Tibial nerve (tissue), 4 donors: ENCODE measurements at regions not wholly inside any gene's neighbourhood (a gene's known extent, or its start where the extent isn't known, plus 50 kb on each side); places are given as distances from the start of the nearest gene placed in this dataset.
A peak's percentile ranks its signal among the peaks of the same experiment; 100 is the strongest.

Source experiments
- DNase-seq, 2 donors: peaks; one replicate each; pipeline ENCODE4 v3.0.0-alpha.2; 2019; ENCODE audit warnings: low spot score in 2 of 2
- H3K27ac ChIP-seq, 4 donors: fragments of 200-600 bp; sonication (generic) in 3 of 4; one replicate each; pipeline ENCODE4 v1.5.1; 2017 to 2019; ENCODE audit warnings: mild to moderate bottlenecking in 1 of 4
- H3K27me3 ChIP-seq, 2 donors: fragments of 200-600 bp; sonication (generic) in 1 of 2; one replicate each; pipeline versions ENCODE4 v1.5.1 to v1.6.0; 2017 to 2019
- H3K36me3 ChIP-seq, 3 donors: fragments of 200-600 bp; sonication (generic); one replicate each; pipeline ENCODE4 v1.5.1; 2018 to 2019
- H3K4me1 ChIP-seq, 4 donors: fragments of 200-600 bp; sonication (generic) in 3 of 4; one replicate each; pipeline ENCODE4 v1.5.1; 2017 to 2019
- H3K4me3 ChIP-seq, 4 donors: fragments of 200-600 bp; sonication (generic) in 3 of 4; one replicate each; pipeline ENCODE4 v1.5.1; 2017 to 2019; ENCODE audit warnings: mild to moderate bottlenecking in 1 of 4, moderate library complexity in 1 of 4
- H3K9me3 ChIP-seq, 4 donors: fragments of 200-600 bp; sonication (generic) in 3 of 4; one replicate each; pipeline ENCODE4 v1.5.1; 2017 to 2019
- EP300 ChIP-seq, 2 donors: sonication (generic); formaldehyde crosslinking; IDR thresholded peaks; one replicate each; pipeline ENCODE4 v1.6.1; 2017; ENCODE audit warnings: antibody characterized with exemption in 2 of 2, mild to moderate bottlenecking in 1 of 2
- POLR2A ChIP-seq, 2 donors: fragments of 450-650 bp; IDR thresholded peaks; one replicate each; pipeline ENCODE4 v1.6.1; 2017; ENCODE audit warnings: antibody characterized with exemption in 2 of 2, mild to moderate bottlenecking in 2 of 2, moderate library complexity in 2 of 2
- WGBS, 2 donors: methylation state at CpG; one replicate each; pipeline ENCODE4 v1.1.5; 2018; 5-methylcytosine and 5-hydroxymethylcytosine counted together
- TF ChIP-seq, protein P1 (sequence below), 5 experiments: fragments of 200-600 bp in 3 of 5; fragments of 450-650 bp in 2 of 5; sonication (generic) in 3 of 5; IDR thresholded peaks; one replicate each; pipeline ENCODE4 v1.5.1; 2016 to 2019; ENCODE audit warnings: antibody characterized with exemption in 5 of 5, mild to moderate bottlenecking in 3 of 5, moderate library complexity in 2 of 5

DNA sequence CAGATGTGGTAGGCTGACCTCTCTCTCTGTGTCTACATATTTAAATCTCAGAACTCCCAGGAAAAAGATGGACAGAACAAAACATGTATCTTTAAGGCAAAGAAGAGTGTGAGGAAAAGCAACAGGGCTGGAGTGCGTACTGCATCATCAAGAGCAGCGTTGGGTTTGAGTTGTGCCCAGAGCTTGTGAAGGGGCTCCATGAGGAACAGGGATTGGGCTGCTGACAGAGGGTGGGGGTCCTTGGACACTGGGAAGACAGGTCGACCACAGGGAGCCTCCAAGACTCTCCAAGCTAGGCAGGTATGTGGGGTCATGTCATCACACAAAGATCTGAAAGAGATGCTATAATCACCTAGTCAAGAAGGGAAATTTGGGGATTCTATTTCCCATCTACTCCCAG is 309.9 kb downstream of the IRX1 start:
- Histone ChIP-seq H3K4me1 (no peaks in the 10 kb centered on the region), H3K4me3 (no peak overlapping the region), H3K9me3 (no peaks in the 10 kb centered on the region), H3K27me3 (no peaks in the 10 kb centered on the region), H3K36me3 (no peaks in the 10 kb centered on the region), H3K27ac (no peak overlapping the region)
- DNase-seq: no peak
- TF ChIP-seq POLR2A (IDR thresholded peaks at IDR 0.05) (no peak), EP300 (IDR thresholded peaks at IDR 0.05) (no peak)
- TF ChIP-seq, protein P1, sequence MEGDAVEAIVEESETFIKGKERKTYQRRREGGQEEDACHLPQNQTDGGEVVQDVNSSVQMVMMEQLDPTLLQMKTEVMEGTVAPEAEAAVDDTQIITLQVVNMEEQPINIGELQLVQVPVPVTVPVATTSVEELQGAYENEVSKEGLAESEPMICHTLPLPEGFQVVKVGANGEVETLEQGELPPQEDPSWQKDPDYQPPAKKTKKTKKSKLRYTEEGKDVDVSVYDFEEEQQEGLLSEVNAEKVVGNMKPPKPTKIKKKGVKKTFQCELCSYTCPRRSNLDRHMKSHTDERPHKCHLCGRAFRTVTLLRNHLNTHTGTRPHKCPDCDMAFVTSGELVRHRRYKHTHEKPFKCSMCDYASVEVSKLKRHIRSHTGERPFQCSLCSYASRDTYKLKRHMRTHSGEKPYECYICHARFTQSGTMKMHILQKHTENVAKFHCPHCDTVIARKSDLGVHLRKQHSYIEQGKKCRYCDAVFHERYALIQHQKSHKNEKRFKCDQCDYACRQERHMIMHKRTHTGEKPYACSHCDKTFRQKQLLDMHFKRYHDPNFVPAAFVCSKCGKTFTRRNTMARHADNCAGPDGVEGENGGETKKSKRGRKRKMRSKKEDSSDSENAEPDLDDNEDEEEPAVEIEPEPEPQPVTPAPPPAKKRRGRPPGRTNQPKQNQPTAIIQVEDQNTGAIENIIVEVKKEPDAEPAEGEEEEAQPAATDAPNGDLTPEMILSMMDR (IDR thresholded peaks at IDR 0.05): no peak
- WGBS, 2 donors: 64 to 87% methylated on average over 3 of the region's 3 CpGs

DNA sequence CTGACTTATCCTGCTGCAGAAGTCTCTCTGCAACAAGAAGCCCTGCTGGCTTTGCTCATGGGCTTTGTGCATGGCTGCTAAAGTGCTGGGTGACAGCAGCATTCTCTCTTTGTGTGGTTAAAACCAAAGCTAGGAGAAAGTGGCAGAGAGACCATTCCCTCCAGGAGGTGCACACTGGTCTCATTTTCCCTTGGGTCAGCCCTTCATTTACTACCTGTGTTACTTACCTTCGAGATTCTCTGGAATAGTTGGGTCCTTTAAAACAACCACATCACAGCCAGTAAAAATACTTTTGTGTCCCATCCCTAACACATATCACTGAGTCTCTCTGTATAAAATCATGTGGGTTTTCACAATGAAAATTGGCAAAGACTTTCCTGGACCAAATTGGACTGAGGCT is 315.5 kb downstream of the IRX1 start:
- TF ChIP-seq, protein P1 (IDR thresholded peaks at IDR 0.05): no peak
- TF ChIP-seq POLR2A (IDR thresholded peaks at IDR 0.05) (no peak), EP300 (IDR thresholded peaks at IDR 0.05) (no peak)
- no peak for DNase-seq
- WGBS, 2 donors: 79 to 83% methylated on average over 1 of the region's 1 CpG
- peak overlapping the region in 1 of 4 donors; percentile 54 for H3K27ac ChIP-seq
- H3K36me3 ChIP-seq: no peaks in the 10 kb centered on the region
- H3K4me3 ChIP-seq: no peak overlapping the region
- H3K27me3 ChIP-seq: no peaks in the 10 kb centered on the region
- no peaks in the 10 kb centered on the region for H3K9me3 ChIP-seq
- peaks cover 0 to 13% (median 0%) of the 10 kb centered on the region in 4 donors for H3K4me1 ChIP-seq

DNA sequence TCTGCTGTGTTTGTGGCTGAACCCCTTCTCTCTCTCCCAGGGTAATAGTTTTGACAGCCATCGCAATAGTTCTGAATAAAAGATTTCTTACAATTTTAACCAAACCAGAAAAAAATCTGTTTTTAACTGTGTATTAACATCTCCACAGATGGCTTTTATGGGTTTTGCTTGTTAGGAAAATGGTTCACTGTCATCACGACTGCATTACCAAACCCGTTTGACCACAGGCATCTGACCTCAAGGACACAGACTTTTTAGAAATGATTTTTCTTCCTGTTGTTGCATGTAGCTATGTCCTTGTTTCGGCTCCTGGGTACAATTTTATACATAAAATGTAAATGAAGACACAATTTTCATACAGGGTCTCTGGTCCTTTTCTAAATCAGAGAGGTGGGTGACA is 316.1 kb downstream of the IRX1 start:
- peak overlapping the region in 1 of 4 donors; percentile 54 for H3K27ac ChIP-seq

DNA sequence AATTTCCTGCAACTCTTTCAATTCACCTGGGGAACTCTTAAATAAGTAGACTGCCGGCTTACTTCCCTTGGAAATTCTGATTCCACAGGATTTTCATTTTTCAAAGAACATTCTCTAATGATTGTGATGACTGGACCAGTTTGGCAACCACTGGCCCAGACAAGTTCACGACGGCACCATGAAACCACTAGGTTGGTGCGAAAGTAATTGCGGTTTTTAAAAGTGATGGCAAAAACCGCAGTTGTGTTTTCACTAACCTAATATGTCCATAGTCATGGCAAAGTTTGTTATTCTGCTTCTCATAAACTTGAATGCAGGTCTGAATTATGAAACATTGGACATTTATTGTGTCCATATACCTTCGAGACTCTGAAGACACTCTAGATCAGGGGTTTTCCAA is 317.2 kb downstream of the IRX1 start:
- 95 to 96% methylated on average over 7 of the region's 7 CpGs for WGBS, 2 donors
- peaks cover 0 to 13% (median 0%) of the 10 kb centered on the region in 4 donors for H3K4me1 ChIP-seq
- TF ChIP-seq POLR2A (IDR thresholded peaks at IDR 0.05): no peak
- H3K4me3 ChIP-seq: no peak overlapping the region
- no peaks in the 10 kb centered on the region for H3K9me3 ChIP-seq
- no peak for DNase-seq
- H3K27me3 ChIP-seq: no peaks in the 10 kb centered on the region
- no peak overlapping the region for H3K27ac ChIP-seq
- H3K36me3 ChIP-seq: no peaks in the 10 kb centered on the region

More for the DNA sequence above, 316.1 kb downstream of the IRX1 start:
- Histone ChIP-seq H3K9me3 (no peaks in the 10 kb centered on the region), H3K4me3 (no peak overlapping the region), H3K27me3 (no peaks in the 10 kb centered on the region), H3K4me1 (peaks cover 0 to 13% (median 0%) of the 10 kb centered on the region in 4 donors), H3K36me3 (no peaks in the 10 kb centered on the region)
- no peak for DNase-seq
- TF ChIP-seq EP300 (IDR thresholded peaks at IDR 0.05): no peak
- TF ChIP-seq, protein P1 (IDR thresholded peaks at IDR 0.05): no peak
- TF ChIP-seq POLR2A (IDR thresholded peaks at IDR 0.05): no peak
- WGBS, 2 donors: 33 to 45% methylated on average over 4 of the region's 4 CpGs

DNA sequence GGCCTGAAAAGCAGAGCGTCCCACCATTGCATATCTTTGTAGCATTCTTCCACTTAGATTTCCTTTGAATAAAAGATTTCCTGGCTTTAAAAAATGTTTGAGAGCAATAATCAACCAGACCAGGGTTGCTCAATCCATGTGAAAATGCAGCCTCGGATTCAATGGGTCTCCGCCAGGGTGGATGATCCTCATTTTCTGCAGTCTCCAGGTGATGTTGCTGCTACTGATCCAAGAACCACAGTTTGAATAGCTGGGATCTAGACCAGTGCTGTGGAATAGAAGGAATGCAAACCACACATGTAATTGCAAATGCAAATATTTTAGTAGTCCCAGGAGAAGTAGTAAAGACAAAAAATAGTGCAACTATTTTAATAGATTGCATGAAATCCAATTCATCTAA is 317.6 kb downstream of the IRX1 start:
- Histone ChIP-seq H3K27ac (no peak overlapping the region), H3K27me3 (no peaks in the 10 kb centered on the region), H3K9me3 (peaks cover 0 to 4% (median 0%) of the 10 kb centered on the region in 4 donors), H3K36me3 (no peaks in the 10 kb centered on the region), H3K4me1 (peaks cover 0 to 13% (median 0%) of the 10 kb centered on the region in 4 donors), H3K4me3 (no peak overlapping the region)
- no peak for TF ChIP-seq POLR2A (IDR thresholded peaks at IDR 0.05)
- TF ChIP-seq, protein P1 (IDR thresholded peaks at IDR 0.05): no peak
- TF ChIP-seq EP300 (IDR thresholded peaks at IDR 0.05): no peak
- no peak for DNase-seq
- 65 to 74% methylated on average over 3 of the region's 3 CpGs for WGBS, 2 donors

DNA sequence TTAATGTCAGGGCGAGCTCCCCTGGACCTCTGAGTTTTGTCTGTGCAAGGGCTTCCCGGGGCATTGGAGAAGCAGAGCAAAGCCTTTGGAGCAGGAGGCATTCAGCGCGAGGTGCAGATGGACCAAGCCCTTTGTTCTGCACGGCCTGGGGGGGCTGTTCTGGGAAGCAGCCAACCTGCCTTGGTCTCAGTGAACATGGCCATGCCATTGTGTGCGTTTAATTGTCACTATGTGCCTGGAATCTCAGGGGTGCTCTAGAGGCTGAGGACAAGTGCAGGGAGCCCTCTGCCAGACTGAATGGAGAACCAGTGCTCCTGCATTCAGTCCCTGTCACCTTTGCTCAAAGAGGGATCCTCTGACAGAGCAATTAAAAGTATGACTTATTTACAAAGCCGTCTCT is 329.4 kb downstream of the IRX1 start:
- TF ChIP-seq POLR2A (IDR thresholded peaks at IDR 0.05) (no peak), EP300 (IDR thresholded peaks at IDR 0.05) (no peak)
- TF ChIP-seq, protein P1 (IDR thresholded peaks at IDR 0.05): no peak
- H3K4me1 ChIP-seq: no peaks in the 10 kb centered on the region
- no peaks in the 10 kb centered on the region for H3K9me3 ChIP-seq
- WGBS, 2 donors: 80 to 91% methylated on average over 6 to 7 of the region's 7 CpGs
- no peak overlapping the region for H3K4me3 ChIP-seq
- H3K27me3 ChIP-seq: no peaks in the 10 kb centered on the region
- no peaks in the 10 kb centered on the region for H3K36me3 ChIP-seq
- no peak overlapping the region for H3K27ac ChIP-seq
- no peak for DNase-seq
